SU-DHL-6 (cell line): ENCODE measurements at regions not wholly inside any gene's neighbourhood (a gene's known extent, or its start where the extent isn't known, plus 50 kb on each side); places are given as distances from the start of the nearest gene placed in this dataset.

Source experiments
- H2AFZ ChIP-seq: fragments of 200-600 bp; sonication (generic); 2 replicates; pipeline ENCODE4 v1.6.1; 2014; ENCODE audit warnings: low read depth, mild to moderate bottlenecking, moderate library complexity, mixed read lengths, antibody characterized with exemption, low read length; ENCODE audit not compliant: severe bottlenecking
- H3F3A ChIP-seq: fragments of 200-600 bp; shearing (Covaris generic); 2 replicates; pipeline ENCODE4 v1.6.0; 2016; ENCODE audit warnings: antibody characterized with exemption, mild to moderate bottlenecking; ENCODE audit not compliant: insufficient read depth
- H3K27ac ChIP-seq: fragments of 200-600 bp; sonication (generic); 2 replicates; pipeline ENCODE4 v1.5.1; 2016; ENCODE audit warnings: low read depth, mild to moderate bottlenecking, low read length, moderate library complexity, mixed read lengths
- H3K27me3 ChIP-seq: fragments of 200-600 bp; sonication (generic), shearing (Covaris generic); 2 replicates; pipeline ENCODE4 v1.6.0; 2014; ENCODE audit warnings: mild to moderate bottlenecking, low read length
- H3K36me3 ChIP-seq: fragments of 200-600 bp; sonication (generic); 2 replicates; pipeline ENCODE4 v1.6.1; 2014; ENCODE audit warnings: mild to moderate bottlenecking, low read length, mixed read lengths
- H3K4me2 ChIP-seq: fragments of 300-600, 200-600 bp; shearing (Covaris generic), sonication (generic); 2 replicates; pipeline ENCODE4 v1.6.0; 2014; ENCODE audit warnings: low read length, low read depth, mild to moderate bottlenecking; ENCODE audit not compliant: poor library complexity, severe bottlenecking
- H3K4me3 ChIP-seq: fragments of 200-600 bp; sonication (generic); 2 replicates; pipeline ENCODE4 v1.5.1; 2014; ENCODE audit warnings: antibody characterized with exemption, low read length, mild to moderate bottlenecking, mixed read lengths; ENCODE audit not compliant: insufficient read depth, poor library complexity, severe bottlenecking
- H3K79me2 ChIP-seq: fragments of 200-600 bp; sonication (generic); 2 replicates; pipeline ENCODE4 v1.6.1; 2014; ENCODE audit warnings: mild to moderate bottlenecking, low read length, moderate library complexity; ENCODE audit not compliant: insufficient read depth
- H3K9ac ChIP-seq: fragments of 200-600 bp; sonication (generic); 2 replicates; pipeline ENCODE4 v1.7.0; 2014; ENCODE audit warnings: mild to moderate bottlenecking, low read length
- H3K9me2 ChIP-seq: fragments of 200-600 bp; sonication (generic); replicated peaks from 2 replicates; pipeline ENCODE4 v1.6.1; 2014; ENCODE audit warnings: low read length; ENCODE audit not compliant: insufficient read depth
- H3K9me3 ChIP-seq: fragments of 200-600 bp; sonication (generic); 2 replicates; pipeline ENCODE4 v1.6.1; 2014; ENCODE audit warnings: low read length, mixed read lengths; ENCODE audit not compliant: insufficient read depth
- H4K20me1 ChIP-seq: fragments of 200-600 bp; sonication (generic); 2 replicates; pipeline ENCODE4 v1.6.1; 2014; ENCODE audit warnings: low read depth, mild to moderate bottlenecking, antibody characterized with exemption, low read length, moderate library complexity, mixed read lengths
- CTCF ChIP-seq: fragments of 200-600 bp; sonication (generic); IDR thresholded peaks from one replicate; pipeline ENCODE4 v1.5.1; 2017; ENCODE audit warnings: antibody characterized with exemption, mild to moderate bottlenecking, low read length, moderate library complexity; ENCODE audit not compliant: insufficient read depth, poor library complexity, severe bottlenecking
- EZH2phosphoT487 ChIP-seq: fragments of 200-600 bp; sonication (generic), shearing (Covaris generic); conservative IDR thresholded peaks from 2 replicates; pipeline ENCODE4 v1.6.1; 2018; ENCODE audit warnings: mild to moderate bottlenecking, antibody characterized with exemption, low read length, moderate library complexity, mixed read lengths

- Histone ChIP-seq H3K27ac (no peak overlapping the region), H3K4me2 (no peak overlapping the region), H3K9ac (no peak overlapping the region), H3F3A (no peaks in the 10 kb centered on the region), H2AFZ (no peak overlapping the region), H3K4me3 (no peak overlapping the region), H3K9me3 (no peaks in the 10 kb centered on the region), H3K36me3 (no peaks in the 10 kb centered on the region), H3K9me2 (no peaks in the 10 kb centered on the region), H4K20me1 (no peaks in the 10 kb centered on the region), H3K27me3 (no peaks in the 10 kb centered on the region), H3K79me2 (no peaks in the 10 kb centered on the region)
- TF ChIP-seq CTCF = no peak
- TF ChIP-seq EZH2phosphoT487 = no peak
Measured at GRCh38 chr1:245031041-245031440, 123.7 kb upstream of the KIF26B start.

- Histone ChIP-seq H3K27me3 (no peaks in the 10 kb centered on the region), H3K9ac (no peak overlapping the region), H3K4me3 (no peak overlapping the region), H3K27ac (no peak overlapping the region), H4K20me1 (no peaks in the 10 kb centered on the region), H3K4me2 (no peak overlapping the region), H3K9me3 (no peaks in the 10 kb centered on the region), H2AFZ (no peak overlapping the region), H3K79me2 (no peaks in the 10 kb centered on the region), H3K36me3 (no peaks in the 10 kb centered on the region), H3F3A (no peaks in the 10 kb centered on the region), H3K9me2 (no peaks in the 10 kb centered on the region)
- no peak for TF ChIP-seq EZH2phosphoT487
- TF ChIP-seq CTCF = no peak
Measured at GRCh38 chr1:245026247-245026646, 128.5 kb upstream of the KIF26B start.

GRCh38 chr1:245025525-245025924, 129.3 kb upstream of the KIF26B start:
- H3K27me3 ChIP-seq = no peaks in the 10 kb centered on the region
- H3K4me3 ChIP-seq = no peak overlapping the region
- H3K79me2 ChIP-seq = no peaks in the 10 kb centered on the region
- no peaks in the 10 kb centered on the region for H3K36me3 ChIP-seq
- no peaks in the 10 kb centered on the region for H4K20me1 ChIP-seq
- no peak overlapping the region for H2AFZ ChIP-seq
- no peaks in the 10 kb centered on the region for H3K9me3 ChIP-seq
- H3K9ac ChIP-seq = no peak overlapping the region
- no peaks in the 10 kb centered on the region for H3F3A ChIP-seq
- H3K9me2 ChIP-seq = no peaks in the 10 kb centered on the region
- H3K27ac ChIP-seq = no peak overlapping the region
- TF ChIP-seq CTCF = no peak
- no peak overlapping the region for H3K4me2 ChIP-seq

DNA sequence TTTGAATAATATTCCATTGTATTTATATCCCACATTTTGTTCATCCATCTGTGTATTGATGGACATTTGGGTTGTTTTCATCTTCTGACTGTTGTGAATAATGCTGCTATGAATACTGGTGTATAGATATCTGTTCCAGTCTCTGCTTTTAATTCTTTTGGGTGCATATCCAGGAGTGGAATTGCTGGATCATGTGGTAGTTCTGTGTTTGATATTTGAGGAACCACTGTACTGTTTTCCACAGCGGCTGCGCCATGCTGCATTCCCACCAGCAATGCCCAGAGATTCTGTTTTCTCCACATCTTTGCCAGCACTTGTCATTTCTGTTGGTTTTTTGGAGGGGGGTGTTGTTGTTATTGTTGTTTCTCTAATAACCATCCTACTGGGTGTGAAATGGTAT, 131.6 kb upstream of the KIF26B start:
- no peaks in the 10 kb centered on the region for H3K36me3 ChIP-seq
- H3K9me3 ChIP-seq = no peaks in the 10 kb centered on the region
- no peaks in the 10 kb centered on the region for H4K20me1 ChIP-seq
- H3F3A ChIP-seq = no peaks in the 10 kb centered on the region
- no peaks in the 10 kb centered on the region for H3K9me2 ChIP-seq
- no peak overlapping the region for H3K4me2 ChIP-seq
- no peak overlapping the region for H3K9ac ChIP-seq
- H2AFZ ChIP-seq = no peak overlapping the region
- no peaks in the 10 kb centered on the region for H3K27me3 ChIP-seq
- H3K4me3 ChIP-seq = no peak overlapping the region
- H3K79me2 ChIP-seq = no peaks in the 10 kb centered on the region
- H3K27ac ChIP-seq = no peak overlapping the region
- no peak for TF ChIP-seq CTCF
- no peak for TF ChIP-seq EZH2phosphoT487
